ENCODE measurements at regions not wholly inside any gene's neighbourhood (a gene's known extent, or its start where the extent isn't known, plus 50 kb on each side); places are given as distances from the start of the nearest gene placed in this dataset.
"Not testable (repeated sequence)": the region's sequence is repeated elsewhere in the genome, so short reads cannot be mapped to it uniquely, and the experiment has no call there.

DNA sequence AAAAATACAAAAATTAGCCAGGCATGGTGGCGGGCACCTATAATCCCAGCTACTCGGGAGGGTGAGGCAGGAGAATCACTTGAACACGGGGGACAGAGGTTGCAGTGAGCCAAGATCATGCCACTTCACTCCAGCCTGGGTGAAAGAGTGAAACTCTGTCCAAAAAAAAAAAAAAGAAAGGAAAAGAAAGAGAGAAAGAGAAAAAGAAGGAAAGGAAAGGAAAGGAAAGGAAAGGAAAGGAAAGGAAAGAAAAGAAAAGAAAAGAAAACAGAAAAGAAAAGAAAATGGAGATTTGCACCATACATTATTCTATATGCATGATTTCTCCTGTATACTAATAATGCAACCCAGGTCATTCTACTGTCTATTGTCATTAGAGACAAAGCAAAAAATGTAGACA, 421.5 kb downstream of the PCDH19 start:
- not testable (repeated sequence) for DNase-seq

GRCh38 chrX:99973572-99974226, 436.4 kb downstream of the PCDH19 start:
- DNase-seq = no peak

- DNase-seq = no peak
Measured at GRCh38 chrX:99939883-99940232, 470.2 kb downstream of the PCDH19 start.

GRCh38 chrX:99939206-99939882, 470.7 kb downstream of the PCDH19 start:
- DNase-seq = not testable (repeated sequence)

- no peak for DNase-seq
Measured at GRCh38 chrX:99938464-99938863, 471.6 kb downstream of the PCDH19 start.

- DNase-seq = no peak
Measured at GRCh38 chrX:99933865-99934264, 476.2 kb downstream of the PCDH19 start.

DNA sequence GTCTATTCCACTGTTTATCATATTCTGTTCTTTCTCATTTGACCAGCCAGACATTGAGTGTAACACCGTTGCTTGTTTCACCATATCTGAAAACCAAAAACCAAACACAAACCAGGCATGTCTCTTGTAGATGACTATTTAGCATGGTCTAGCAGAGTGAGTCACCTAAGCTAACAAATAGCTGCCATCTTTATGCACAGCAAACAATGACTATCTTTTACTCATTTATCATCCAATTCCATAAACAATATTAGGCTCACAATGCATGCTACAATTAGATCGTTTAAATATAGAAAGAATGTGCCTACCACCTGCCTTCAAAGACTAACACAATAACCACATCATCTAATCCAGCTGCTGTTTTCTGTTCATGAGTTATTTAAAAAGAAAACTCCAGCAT, 495.4 kb downstream of the PCDH19 start:
- DNase-seq = no peak

DNA sequence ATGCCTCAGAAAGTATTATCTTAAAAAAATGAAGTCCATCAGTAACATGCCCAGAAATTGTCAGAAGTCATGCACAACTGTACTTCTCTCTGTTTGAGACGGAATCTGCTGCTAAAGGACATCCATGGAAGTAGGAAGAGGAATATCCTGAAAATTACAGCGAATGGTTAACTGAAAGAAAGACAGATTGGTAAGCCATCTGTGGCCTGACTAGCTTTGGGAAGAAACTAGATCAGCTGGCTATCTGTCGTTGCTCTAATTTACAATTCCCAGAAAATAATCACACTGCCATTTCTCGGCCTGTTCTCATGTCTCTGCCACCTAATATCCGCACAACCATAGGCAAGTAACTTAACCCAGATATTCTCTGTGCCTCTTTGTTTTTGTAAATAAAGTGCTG, 496.5 kb downstream of the PCDH19 start:
- no peak for DNase-seq

DNA sequence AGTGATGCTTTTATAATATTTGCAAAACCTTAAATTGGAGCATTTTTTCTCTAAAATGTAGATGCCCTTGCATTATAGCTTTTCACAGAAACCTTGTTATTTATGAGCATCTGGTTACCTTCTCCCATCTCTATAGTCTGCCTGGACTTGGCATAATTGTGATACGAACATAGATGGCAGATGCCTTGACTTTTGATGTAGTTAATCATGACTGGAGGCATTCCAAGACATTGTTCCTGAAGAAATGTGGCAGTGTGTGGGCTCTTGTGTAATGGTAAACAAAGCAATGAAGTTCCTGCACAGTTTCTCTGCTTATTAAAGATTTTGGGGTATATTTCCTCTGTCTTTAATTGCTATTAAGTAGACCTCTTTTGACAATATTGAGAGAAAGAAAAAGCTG, 500.1 kb downstream of the PCDH19 start:
- no peak for DNase-seq

- DNase-seq = no peak
Measured at GRCh38 chrX:99901091-99901490, 509.0 kb downstream of the PCDH19 start.

- DNase-seq = no peak
Measured at GRCh38 chrX:99887918-99888317, 522.2 kb downstream of the PCDH19 start.

- DNase-seq = no peak
Measured at GRCh38 chrX:99857455-99857854, 552.6 kb downstream of the PCDH19 start.

DNA sequence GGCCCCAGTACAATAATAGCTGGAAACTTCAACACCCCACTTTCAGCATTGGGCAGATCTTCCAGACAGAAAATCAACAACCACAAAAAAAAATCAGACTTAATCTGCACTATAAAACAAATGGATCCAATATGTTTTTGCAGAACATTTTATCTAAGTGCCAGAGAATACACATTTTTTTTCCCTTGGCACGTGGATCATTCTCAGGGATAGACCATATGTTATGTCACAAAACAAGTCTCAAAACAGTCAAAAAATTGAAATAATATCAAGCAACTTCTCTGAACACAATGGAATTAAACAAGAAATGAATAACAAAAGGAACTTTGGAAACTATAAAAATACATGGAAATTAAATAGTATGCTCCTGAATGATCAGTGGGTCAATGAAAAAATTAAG, 576.3 kb downstream of the PCDH19 start:
- no peak for DNase-seq

GRCh38 chrX:99820197-99820596, 589.9 kb downstream of the PCDH19 start:
- no peak for DNase-seq

DNA sequence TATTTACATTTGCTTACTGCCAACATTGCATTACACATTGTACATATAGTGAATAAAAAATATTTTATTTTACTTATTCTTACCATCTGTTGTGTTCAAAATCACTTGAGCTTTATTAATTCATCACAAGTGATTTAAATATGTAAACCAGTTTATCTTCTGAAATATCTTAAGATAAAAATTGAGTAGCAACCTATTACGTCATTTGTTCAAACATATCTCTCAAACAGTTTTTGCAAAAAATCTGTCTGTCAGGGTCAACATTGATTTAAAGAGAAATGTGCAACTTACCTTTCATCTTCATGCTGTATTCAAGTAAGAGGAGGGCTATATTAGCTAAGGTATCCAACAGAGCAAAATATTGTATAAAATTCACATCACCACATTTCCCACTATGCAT, 610.1 kb downstream of the PCDH19 start:
- DNase-seq = no peak

- no peak for DNase-seq
Measured at GRCh38 chrX:99798936-99799335, 611.1 kb downstream of the PCDH19 start.

DNA sequence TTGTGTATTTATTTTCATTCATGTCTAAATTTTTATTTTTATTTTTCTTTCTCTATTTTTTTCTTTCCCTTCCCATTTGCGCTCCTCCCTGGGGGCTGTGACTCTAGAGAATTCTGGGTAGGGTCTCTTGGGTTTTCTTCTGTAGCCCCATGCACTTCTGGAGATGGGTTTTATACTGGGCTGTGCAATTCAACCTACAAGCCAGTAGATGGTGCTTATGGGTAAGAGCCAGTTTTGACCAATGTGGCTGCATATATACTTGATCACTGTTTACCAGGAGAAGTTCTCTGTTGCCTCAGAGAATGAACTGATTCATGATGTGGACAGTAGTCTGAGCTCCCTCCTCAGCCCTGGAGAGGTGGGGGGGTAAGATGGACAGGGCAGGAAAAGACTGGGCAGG, 614.6 kb downstream of the PCDH19 start:
- peak; percentile 0 for DNase-seq

DNA sequence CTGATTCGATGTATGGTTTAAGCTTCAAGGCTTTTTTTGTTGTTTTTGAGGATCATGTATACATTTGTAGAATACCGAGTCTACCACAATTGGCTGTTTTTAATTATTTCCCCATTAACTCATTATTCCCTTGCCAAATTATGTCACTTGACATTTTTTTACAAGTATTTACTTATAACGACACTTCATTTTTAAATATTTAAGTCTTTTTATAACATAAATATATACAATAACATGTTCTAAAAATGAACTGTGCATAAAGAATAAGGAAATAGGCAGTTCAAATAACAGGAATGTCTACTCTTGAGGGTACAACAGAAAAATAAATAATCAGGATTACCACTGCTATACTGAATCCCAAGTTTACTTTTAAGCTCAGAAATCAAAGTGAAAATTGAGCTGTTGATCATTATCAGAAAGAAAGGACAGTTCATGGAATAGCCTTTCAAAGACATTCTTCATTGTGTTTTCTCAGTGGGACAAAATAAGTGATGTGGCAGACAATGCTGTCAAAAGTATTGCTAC, 627.5 kb downstream of the PCDH19 start:
- no peak for DNase-seq

GRCh38 chrX:99777912-99778311, 632.2 kb downstream of the PCDH19 start:
- no peak for DNase-seq

- no peak for DNase-seq
Measured at GRCh38 chrX:99761731-99762130, 648.3 kb downstream of the PCDH19 start.

GRCh38 chrX:99752776-99753175, 657.3 kb downstream of the PCDH19 start:
- DNase-seq = no peak

GRCh38 chrX:99750721-99751120, 659.4 kb downstream of the PCDH19 start:
- no peak for DNase-seq

GRCh38 chrX:99722094-99722493, 688.0 kb downstream of the PCDH19 start:
- no peak for DNase-seq

DNA sequence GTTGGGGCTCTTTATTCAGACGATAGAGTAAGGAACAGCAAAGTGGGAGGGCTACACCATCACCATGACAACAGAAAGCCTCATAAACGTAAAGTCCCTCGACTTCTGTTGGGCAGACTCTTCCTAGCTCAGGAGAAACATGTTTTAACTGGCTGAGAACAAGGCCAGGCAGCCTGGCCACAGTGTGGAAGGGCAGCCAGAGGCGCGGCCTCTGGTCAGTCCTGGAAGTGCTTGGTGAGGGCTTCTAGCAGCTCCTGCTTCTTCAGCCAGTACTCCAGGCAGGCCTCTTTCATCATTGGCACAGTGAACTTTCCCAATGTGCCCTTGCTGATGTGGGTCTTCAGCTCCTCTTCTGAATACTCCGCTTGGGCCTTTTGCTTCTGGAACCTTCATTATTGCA, 690.9 kb downstream of the PCDH19 start:
- no peak for DNase-seq

DNA sequence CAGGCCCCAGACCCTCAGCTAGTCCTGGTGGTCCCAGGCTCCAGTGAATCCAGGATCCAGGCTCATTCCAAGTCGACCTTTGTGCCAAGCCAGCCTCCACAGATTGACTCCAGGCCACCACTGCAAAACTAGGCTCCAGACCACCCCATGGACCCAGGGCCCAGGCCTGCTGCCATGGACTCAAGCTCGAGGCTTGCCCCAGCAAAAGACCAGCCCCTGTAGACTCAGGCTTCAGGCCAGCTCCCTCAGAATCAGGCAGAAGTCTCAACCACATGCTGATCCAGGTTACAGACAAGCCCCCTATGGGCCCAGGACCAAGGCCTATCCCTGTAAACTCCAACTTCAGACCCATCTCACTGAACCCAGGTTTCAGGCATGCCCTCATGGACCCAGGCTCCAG, 692.4 kb downstream of the PCDH19 start:
- DNase-seq = no peak
